Loucy (cell line): ENCODE measurements at regions not wholly inside any gene's neighbourhood (a gene's known extent, or its start where the extent isn't known, plus 50 kb on each side); places are given as distances from the start of the nearest gene placed in this dataset.

Source experiments
- H2AFZ ChIP-seq: fragments of 200-600 bp; sonication (generic); 2 replicates; pipeline ENCODE4 v1.6.0; 2016; ENCODE audit warnings: antibody characterized with exemption, mild to moderate bottlenecking, low read length, moderate library complexity
- H3F3A ChIP-seq: fragments of 200-600 bp; 2 replicates; pipeline ENCODE4 v1.6.0; 2016; ENCODE audit warnings: antibody characterized with exemption, low read depth, mild to moderate bottlenecking
- H3K27me3 ChIP-seq: fragments of 200-600 bp; sonication (generic); 2 replicates; pipeline ENCODE4 v1.6.1; 2014; ENCODE audit warnings: low read length, mild to moderate bottlenecking; ENCODE audit not compliant: insufficient read depth, poor library complexity, severe bottlenecking
- H3K36me3 ChIP-seq: fragments of 200-600 bp; sonication (generic); 2 replicates; pipeline ENCODE4 v1.6.1; 2016; ENCODE audit warnings: low read length; ENCODE audit not compliant: insufficient read depth
- H3K4me1 ChIP-seq: fragments of 200-600 bp; sonication (generic); 2 replicates; pipeline ENCODE4 v1.5.1; 2014; ENCODE audit warnings: low read length, mild to moderate bottlenecking; ENCODE audit not compliant: insufficient read depth, poor library complexity, severe bottlenecking
- H3K4me2 ChIP-seq: fragments of 200-600 bp; sonication (generic); 2 replicates; pipeline ENCODE4 v1.6.0; 2014; ENCODE audit warnings: antibody characterized with exemption, low read length, low read depth, mild to moderate bottlenecking; ENCODE audit not compliant: poor library complexity, severe bottlenecking
- H3K4me3 ChIP-seq: fragments of 200-600 bp; sonication (generic); 2 replicates; pipeline ENCODE4 v1.5.1; 2014; ENCODE audit warnings: low read length, mild to moderate bottlenecking, mixed read lengths; ENCODE audit not compliant: poor library complexity, severe bottlenecking
- H3K79me2 ChIP-seq: fragments of 200-600 bp; sonication (generic); 2 replicates; pipeline ENCODE4 v1.6.1; 2014; ENCODE audit warnings: low read length; ENCODE audit not compliant: insufficient read depth
- H3K9ac ChIP-seq: fragments of 200-600 bp; sonication (generic); 2 replicates; pipeline ENCODE4 v1.6.0; 2014; ENCODE audit warnings: mild to moderate bottlenecking, low read depth, low read length, moderate library complexity; ENCODE audit not compliant: poor library complexity, severe bottlenecking
- H3K9me2 ChIP-seq: fragments of 200-600 bp; sonication (generic); replicated peaks from 2 replicates; pipeline ENCODE4 v1.6.1; 2016; ENCODE audit warnings: low read depth, low read length, mixed read lengths
- H3K9me3 ChIP-seq: fragments of 200-600 bp; sonication (generic); 2 replicates; pipeline ENCODE4 v1.6.1; 2014; ENCODE audit warnings: mild to moderate bottlenecking, antibody characterized with exemption, low read length, low read depth; ENCODE audit not compliant: insufficient read depth
- H4K20me1 ChIP-seq: fragments of 200-600 bp; sonication (generic); 2 replicates; pipeline ENCODE4 v1.6.0; 2014; ENCODE audit warnings: antibody characterized with exemption, low read length, mild to moderate bottlenecking; ENCODE audit not compliant: insufficient read depth, poor library complexity, severe bottlenecking
- CTCF ChIP-seq: fragments of 200-600 bp; sonication (generic); conservative IDR thresholded peaks from 2 replicates; pipeline ENCODE4 v1.5.1; 2014; ENCODE audit warnings: mild to moderate bottlenecking, antibody characterized with exemption, low read length
- EZH2phosphoT487 ChIP-seq: fragments of 200-600 bp; IDR thresholded peaks from 2 replicates; pipeline ENCODE4 v1.6.1; 2018; ENCODE audit warnings: antibody characterized with exemption, mild to moderate bottlenecking, moderate library complexity, borderline replicate concordance

GRCh38 chr6:91824331-91824730 is 1237.5 kb upstream of the MAP3K7 start:
- Histone ChIP-seq H3F3A (no peaks in the 10 kb centered on the region), H3K36me3 (no peaks in the 10 kb centered on the region), H2AFZ (no peak overlapping the region), H3K4me3 (no peak overlapping the region), H3K4me1 (no peaks in the 10 kb centered on the region), H3K79me2 (no peaks in the 10 kb centered on the region), H3K4me2 (no peak overlapping the region), H3K9me3 (no peaks in the 10 kb centered on the region), H3K9ac (no peak overlapping the region), H3K27me3 (no peaks in the 10 kb centered on the region), H4K20me1 (no peaks in the 10 kb centered on the region), H3K9me2 (no peaks in the 10 kb centered on the region)
- no peak for TF ChIP-seq CTCF
- TF ChIP-seq EZH2phosphoT487 = no peak

- no peaks in the 10 kb centered on the region for H4K20me1 ChIP-seq
- no peaks in the 10 kb centered on the region for H3K9me3 ChIP-seq
- TF ChIP-seq EZH2phosphoT487 (no peak), CTCF (no peak)
- no peaks in the 10 kb centered on the region for H3K79me2 ChIP-seq
- H3K36me3 ChIP-seq = no peaks in the 10 kb centered on the region
- H3K4me3 ChIP-seq = no peak overlapping the region
- H3F3A ChIP-seq = no peaks in the 10 kb centered on the region
- no peak overlapping the region for H2AFZ ChIP-seq
- no peak overlapping the region for H3K4me2 ChIP-seq
- no peaks in the 10 kb centered on the region for H3K9me2 ChIP-seq
- no peaks in the 10 kb centered on the region for H3K27me3 ChIP-seq
- no peak overlapping the region for H3K9ac ChIP-seq
- no peaks in the 10 kb centered on the region for H3K4me1 ChIP-seq
These were observed 1235.7 kb upstream of the MAP3K7 start for GRCh38 chr6:91822581-91822980.

- Histone ChIP-seq H3K79me2 (no peaks in the 10 kb centered on the region), H2AFZ (no peak overlapping the region), H3K9ac (no peak overlapping the region), H3K4me3 (no peak overlapping the region), H3K4me2 (no peak overlapping the region), H3K27me3 (no peaks in the 10 kb centered on the region), H3K9me3 (no peaks in the 10 kb centered on the region), H3K9me2 (no peaks in the 10 kb centered on the region), H3K4me1 (no peaks in the 10 kb centered on the region), H4K20me1 (no peaks in the 10 kb centered on the region), H3F3A (no peaks in the 10 kb centered on the region), H3K36me3 (no peaks in the 10 kb centered on the region)
- TF ChIP-seq CTCF = no peak
- TF ChIP-seq EZH2phosphoT487 = no peak
These were observed 1229.5 kb upstream of the MAP3K7 start for GRCh38 chr6:91816335-91816734.
